ENCODE measurements at regions not wholly inside any gene's neighbourhood (a gene's known extent, or its start where the extent isn't known, plus 50 kb on each side); places are given as distances from the start of the nearest gene placed in this dataset.
"Not testable (repeated sequence)": the region's sequence is repeated elsewhere in the genome, so short reads cannot be mapped to it uniquely, and the experiment has no call there.

DNA sequence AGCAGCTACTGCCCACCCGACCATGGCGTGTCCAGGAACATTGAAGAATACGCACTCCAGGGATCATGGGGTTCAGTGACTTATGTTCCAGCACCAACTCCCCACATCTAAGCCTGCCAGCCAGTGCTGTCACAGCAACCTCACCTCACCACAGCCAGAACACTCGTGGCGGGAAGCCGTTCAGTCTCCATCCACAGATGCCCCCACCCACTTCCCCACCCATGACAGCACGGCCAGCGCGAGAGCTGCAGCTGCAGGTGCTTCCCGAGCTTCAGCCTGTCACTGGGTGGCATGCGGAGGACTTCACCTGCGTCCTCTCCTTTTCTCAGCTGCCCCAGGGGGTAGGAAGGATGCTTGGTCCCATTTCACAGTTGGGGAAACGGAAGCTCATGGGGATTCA lies 50.3 kb downstream of the RBFOX3 start:
- no peak overlapping the region for H3K27ac Mint-ChIP-seq
- H3K9me3 Mint-ChIP-seq: no peaks in the 10 kb centered on the region
- H3K27me3 Mint-ChIP-seq: peaks cover 18% of the 10 kb centered on the region
- no peaks in the 10 kb centered on the region for H3K36me3 Mint-ChIP-seq
- H3K4me1 Mint-ChIP-seq: peaks cover 5% of the 10 kb centered on the region
- no peak overlapping the region for H3K4me3 Mint-ChIP-seq

DNA sequence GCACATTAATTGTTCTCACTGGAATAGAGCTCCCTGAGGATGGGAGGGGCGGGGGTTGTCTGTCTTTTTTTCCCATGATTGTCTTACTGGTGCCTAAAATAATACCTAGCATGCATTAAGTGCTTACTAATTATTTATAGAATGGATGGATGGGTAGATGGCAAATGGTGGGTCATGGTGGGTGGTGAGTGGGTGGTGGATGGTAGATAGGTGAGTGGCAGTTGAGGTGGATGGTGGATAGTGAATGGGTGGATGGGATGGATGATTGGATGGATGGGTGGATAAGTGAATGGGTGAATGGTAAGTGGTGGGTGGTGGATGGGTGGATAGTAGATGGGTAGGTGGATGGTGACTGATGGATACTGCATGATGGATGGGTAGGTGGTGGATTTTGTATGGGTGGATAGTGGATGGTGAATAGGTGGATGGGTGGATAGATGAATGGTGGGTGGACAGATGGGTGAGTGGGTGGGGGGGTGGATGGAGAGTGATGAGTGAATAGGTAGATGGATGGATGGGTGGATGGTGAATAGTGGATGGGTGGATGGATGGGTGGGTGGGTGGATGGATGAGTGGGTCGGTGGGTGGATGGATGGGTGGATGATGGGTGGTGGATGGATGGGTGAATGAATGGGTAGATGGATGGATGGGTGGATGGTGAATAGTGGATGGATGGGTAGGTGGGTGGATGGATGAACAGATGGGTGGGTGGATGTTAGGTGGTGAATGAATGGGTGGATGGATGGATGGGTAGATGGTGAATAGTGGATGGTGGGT lies 51.6 kb downstream of the RBFOX3 start:
- peaks cover 5% of the 10 kb centered on the region for H3K4me1 Mint-ChIP-seq
- H3K27ac Mint-ChIP-seq: peak overlapping the region; percentile 0
- H3K9me3 Mint-ChIP-seq: no peaks in the 10 kb centered on the region
- H3K27me3 Mint-ChIP-seq: peaks cover 18% of the 10 kb centered on the region
- no peak overlapping the region for H3K4me3 Mint-ChIP-seq
- no peaks in the 10 kb centered on the region for H3K36me3 Mint-ChIP-seq

- Mint-ChIP-seq H3K4me1 (peaks cover 5% of the 10 kb centered on the region), H3K4me3 (no peak overlapping the region), H3K36me3 (no peaks in the 10 kb centered on the region), H3K27ac (no peak overlapping the region), H3K9me3 (no peaks in the 10 kb centered on the region), H3K27me3 (peaks cover 16% of the 10 kb centered on the region)
Observed at GRCh38 chr17:79558091-79558900, 52.6 kb downstream of the RBFOX3 start.

DNA sequence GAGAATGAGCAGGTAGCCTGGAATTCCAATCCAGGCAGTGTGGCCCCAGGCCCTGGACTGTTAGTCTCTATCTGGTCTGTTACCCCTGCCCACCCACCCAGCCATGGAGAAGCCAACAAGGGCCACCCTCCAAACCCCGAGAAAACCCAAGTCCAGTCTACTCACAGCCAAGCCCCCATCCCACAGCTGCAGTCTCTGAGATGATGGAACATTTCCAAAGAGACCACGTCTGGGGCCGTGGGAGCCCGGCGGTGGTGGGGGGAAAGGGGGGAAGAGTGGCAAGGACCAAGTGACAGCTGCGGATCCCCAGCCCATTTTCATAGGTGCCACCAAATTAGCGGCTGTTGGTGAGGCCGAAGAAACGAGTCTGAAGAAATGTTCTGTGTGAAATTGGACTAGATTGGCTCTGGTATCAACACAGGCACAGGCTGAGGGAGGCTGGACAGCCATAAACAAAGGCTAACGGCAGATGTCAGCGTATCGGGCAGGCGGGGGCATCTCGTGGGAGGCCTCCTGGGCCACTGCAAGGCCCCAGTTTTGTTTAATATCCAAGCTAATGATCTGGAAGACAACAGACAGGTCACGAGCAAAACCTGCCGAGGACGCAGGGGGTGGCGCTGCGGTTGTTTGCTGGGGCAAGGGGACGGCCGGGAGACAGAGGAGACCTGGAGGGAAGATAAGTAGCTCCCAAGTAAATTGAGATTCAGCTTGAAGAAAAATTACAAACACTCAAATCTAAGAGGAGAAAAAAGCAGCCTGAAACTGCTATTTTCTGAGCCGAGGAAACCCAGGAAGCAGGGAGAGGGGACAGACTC lies 53.4 kb downstream of the RBFOX3 start:
- no peaks in the 10 kb centered on the region for H3K9me3 Mint-ChIP-seq
- H3K27ac Mint-ChIP-seq: no peak overlapping the region
- H3K36me3 Mint-ChIP-seq: no peaks in the 10 kb centered on the region
- peaks cover 16% of the 10 kb centered on the region for H3K27me3 Mint-ChIP-seq
- no peak overlapping the region for H3K4me3 Mint-ChIP-seq
- H3K4me1 Mint-ChIP-seq: peaks cover 5% of the 10 kb centered on the region

DNA sequence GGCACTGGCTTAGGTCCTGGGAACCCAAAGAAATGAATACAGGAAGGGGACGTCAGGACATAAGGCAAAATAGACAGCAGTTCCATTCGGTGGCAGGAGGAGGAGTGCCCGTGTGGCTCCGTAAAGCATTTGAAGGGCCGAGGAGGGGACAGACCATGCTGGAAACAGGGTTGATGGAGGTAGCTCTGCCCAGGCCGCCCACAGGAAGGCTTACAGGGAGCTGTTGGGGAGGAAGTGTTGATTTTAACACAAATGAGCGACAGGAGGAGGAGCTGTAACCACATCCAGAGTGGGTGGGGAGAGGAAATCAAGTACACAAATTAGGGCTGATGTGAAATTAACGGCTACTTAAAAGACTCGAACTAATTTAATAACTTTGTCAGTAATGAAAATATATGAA lies 54.6 kb downstream of the RBFOX3 start:
- Mint-ChIP-seq H3K4me1 (peaks cover 5% of the 10 kb centered on the region), H3K36me3 (no peaks in the 10 kb centered on the region), H3K27ac (no peak overlapping the region), H3K27me3 (peaks cover 16% of the 10 kb centered on the region), H3K9me3 (no peaks in the 10 kb centered on the region), H3K4me3 (no peak overlapping the region)

GRCh38 chr17:79555543-79555942 lies 55.3 kb downstream of the RBFOX3 start:
- Mint-ChIP-seq H3K9me3 (no peaks in the 10 kb centered on the region), H3K36me3 (no peaks in the 10 kb centered on the region), H3K27ac (no peak overlapping the region), H3K27me3 (peaks cover 16% of the 10 kb centered on the region), H3K4me3 (no peak overlapping the region), H3K4me1 (peaks cover 5% of the 10 kb centered on the region)

GRCh38 chr17:79554346-79554745 lies 56.5 kb downstream of the RBFOX3 start:
- H3K27me3 Mint-ChIP-seq: peaks cover 16% of the 10 kb centered on the region
- H3K4me3 Mint-ChIP-seq, H3K27ac Mint-ChIP-seq, H3K9me3 Mint-ChIP-seq, H3K36me3 Mint-ChIP-seq, H3K4me1 Mint-ChIP-seq: not testable (repeated sequence)

DNA sequence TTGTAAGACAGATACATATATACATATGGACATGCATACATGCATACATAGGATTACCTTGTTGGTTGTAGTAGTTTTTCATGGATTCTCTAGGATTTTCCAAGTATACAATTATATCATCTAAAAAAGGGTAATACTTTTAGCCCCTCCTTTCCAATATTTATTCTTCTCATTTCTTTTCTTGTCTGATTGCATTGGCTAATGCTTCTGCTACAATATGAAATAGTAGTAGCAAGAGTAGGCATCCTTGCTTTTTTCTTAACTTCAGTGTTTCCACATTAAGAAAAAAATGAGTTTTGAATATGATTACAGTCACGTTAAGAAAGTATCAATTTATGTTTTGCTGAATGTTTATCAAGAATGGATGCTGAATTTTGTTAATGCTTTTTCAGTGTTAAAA lies 58.0 kb downstream of the RBFOX3 start:
- Mint-ChIP-seq H3K27me3 (peaks cover 7% of the 10 kb centered on the region), H3K4me3 (no peak overlapping the region), H3K4me1 (peaks cover 5% of the 10 kb centered on the region), H3K36me3 (no peaks in the 10 kb centered on the region), H3K9me3 (no peaks in the 10 kb centered on the region), H3K27ac (no peak overlapping the region)

- H3K9me3 Mint-ChIP-seq: no peaks in the 10 kb centered on the region
- no peak overlapping the region for H3K27ac Mint-ChIP-seq
- peaks cover 4% of the 10 kb centered on the region for H3K27me3 Mint-ChIP-seq
- H3K4me3 Mint-ChIP-seq: no peak overlapping the region
- no peaks in the 10 kb centered on the region for H3K36me3 Mint-ChIP-seq
- peaks cover 5% of the 10 kb centered on the region for H3K4me1 Mint-ChIP-seq
Observed at GRCh38 chr17:79552405-79552804, 58.4 kb downstream of the RBFOX3 start.

DNA sequence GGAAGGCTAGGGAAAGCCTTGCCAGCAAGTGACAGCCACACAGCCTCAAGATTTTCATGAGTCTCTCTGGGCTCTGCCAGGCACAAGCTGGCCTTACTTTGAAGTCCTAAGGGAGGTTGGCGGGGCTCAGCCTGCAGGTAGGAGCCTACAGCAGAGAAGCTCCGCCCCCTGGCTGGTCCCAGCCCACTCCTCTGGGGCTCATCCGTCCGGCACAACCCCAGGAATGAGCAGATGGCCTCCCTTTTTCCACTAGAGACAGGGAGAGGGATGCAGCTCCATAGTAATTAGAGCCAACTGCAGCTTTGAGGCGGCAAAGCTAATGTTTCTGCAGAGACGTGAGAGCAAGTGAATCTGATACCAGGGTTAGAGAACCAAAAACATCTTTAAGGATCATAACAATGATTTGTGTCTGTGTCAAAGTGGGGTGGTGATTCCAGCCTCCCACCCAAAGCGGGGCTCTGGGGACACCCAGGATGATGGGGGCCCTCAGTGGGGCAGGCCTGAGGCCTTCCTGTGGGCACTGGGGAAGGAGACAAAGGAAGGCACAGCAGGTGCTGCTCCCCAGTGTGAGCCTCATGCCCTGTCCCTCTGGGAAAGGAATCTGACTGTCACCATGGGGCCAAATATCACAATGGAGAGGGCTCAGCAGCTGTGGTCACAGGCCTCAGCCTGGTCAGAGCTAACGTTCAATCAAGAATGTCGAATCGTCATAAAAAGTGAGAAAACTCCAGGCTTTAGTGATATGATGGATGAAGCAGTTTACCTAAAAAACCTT lies 61.5 kb downstream of the RBFOX3 start:
- no peaks in the 10 kb centered on the region for H3K36me3 Mint-ChIP-seq
- no peaks in the 10 kb centered on the region for H3K27me3 Mint-ChIP-seq
- no peaks in the 10 kb centered on the region for H3K9me3 Mint-ChIP-seq
- H3K4me1 Mint-ChIP-seq: no peaks in the 10 kb centered on the region
- H3K27ac Mint-ChIP-seq: no peak overlapping the region
- no peak overlapping the region for H3K4me3 Mint-ChIP-seq

DNA sequence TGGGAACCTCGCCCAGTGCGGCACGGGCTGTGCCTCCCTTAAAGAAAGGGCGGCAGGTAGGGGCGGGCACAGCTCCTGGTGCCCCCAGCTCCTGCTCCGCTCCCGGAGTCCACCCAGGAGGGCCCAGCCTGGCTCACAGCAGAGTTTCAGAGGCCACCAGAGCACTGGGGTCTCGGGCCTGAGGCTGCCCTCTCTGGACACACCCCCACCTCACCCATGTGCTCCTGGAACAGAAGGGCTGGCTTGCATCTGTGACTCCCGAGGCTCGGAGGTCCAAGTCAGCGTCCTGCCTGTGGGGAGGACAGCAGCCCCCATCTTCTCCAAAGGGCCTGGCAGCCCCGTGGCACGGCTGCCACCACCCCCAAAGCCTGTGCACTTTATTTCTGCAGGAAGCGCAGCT lies 62.7 kb downstream of the RBFOX3 start:
- Mint-ChIP-seq H3K4me3 (no peak overlapping the region), H3K27me3 (no peaks in the 10 kb centered on the region), H3K36me3 (no peaks in the 10 kb centered on the region)

DNA sequence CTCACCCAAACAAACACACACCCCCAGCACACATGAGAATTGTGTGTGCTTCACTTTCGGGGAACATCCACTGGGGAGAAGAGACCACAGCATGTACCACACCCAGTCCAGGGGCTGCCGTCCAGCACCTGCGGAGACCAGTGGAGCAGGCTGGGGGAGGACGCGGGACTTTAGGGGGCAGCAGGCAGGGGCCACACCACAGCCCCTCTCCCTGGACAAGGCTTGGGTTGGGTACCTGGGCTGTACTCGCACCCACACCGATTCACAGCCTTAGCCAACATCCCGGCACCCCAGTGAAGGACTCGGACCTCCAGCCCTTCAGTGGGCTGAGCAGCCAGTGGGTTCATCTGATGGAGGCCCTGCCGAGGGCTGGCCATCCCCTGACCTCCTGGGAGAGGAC lies 63.3 kb downstream of the RBFOX3 start:
- no peaks in the 10 kb centered on the region for H3K9me3 Mint-ChIP-seq
- no peak overlapping the region for H3K4me3 Mint-ChIP-seq
- H3K27ac Mint-ChIP-seq: no peak overlapping the region
- no peaks in the 10 kb centered on the region for H3K4me1 Mint-ChIP-seq
- H3K27me3 Mint-ChIP-seq: no peaks in the 10 kb centered on the region
- no peaks in the 10 kb centered on the region for H3K36me3 Mint-ChIP-seq

More for the DNA sequence above, 62.7 kb downstream of the RBFOX3 start:
- Mint-ChIP-seq H3K9me3 (no peaks in the 10 kb centered on the region), H3K27ac (no peak overlapping the region), H3K4me1 (no peaks in the 10 kb centered on the region)

DNA sequence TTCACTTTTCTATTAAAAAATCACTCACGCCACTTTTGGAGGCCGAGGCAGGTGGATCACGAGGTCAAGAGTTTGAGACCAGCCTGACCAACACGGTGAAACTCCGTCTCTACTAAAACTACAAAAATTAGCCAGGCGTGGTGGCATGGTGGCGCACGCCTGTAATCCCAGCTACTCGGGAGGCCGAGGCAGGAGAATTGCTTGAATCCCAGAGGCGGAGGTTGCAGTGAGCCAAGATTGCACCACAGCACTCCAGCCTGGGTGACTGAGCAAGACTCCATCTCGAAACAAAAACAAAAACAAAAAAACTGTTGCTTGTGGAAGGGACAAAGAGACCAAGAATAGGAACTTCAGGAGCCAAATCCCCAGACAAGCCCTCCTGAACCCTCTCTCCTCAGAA lies 63.7 kb downstream of the RBFOX3 start:
- H3K36me3 Mint-ChIP-seq, H3K9me3 Mint-ChIP-seq, H3K4me1 Mint-ChIP-seq, H3K4me3 Mint-ChIP-seq, H3K27me3 Mint-ChIP-seq, H3K27ac Mint-ChIP-seq: not testable (repeated sequence)

DNA sequence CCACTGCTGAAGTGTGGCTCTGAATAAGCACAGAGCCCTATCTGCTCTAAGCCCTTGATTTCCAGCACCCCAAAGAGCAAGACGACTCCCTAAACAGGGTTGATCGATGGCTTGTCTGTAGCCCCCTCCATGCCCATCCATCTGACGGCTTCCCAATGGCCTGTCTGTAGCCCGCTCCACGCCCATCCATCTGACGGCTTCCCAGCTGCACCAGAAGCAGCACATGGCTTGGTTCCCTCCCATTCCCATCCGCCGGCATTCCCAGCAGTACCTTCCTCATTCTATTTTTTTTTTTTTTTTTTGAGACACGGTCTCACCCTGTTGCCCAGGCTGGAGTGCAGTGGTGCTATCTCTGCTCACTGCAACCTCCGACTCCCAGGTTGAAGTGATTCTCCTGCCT lies 64.5 kb downstream of the RBFOX3 start:
- no peak overlapping the region for H3K27ac Mint-ChIP-seq

More for the DNA sequence above, 64.5 kb downstream of the RBFOX3 start:
- Mint-ChIP-seq H3K4me3 (no peak overlapping the region), H3K27me3 (no peaks in the 10 kb centered on the region), H3K9me3 (no peaks in the 10 kb centered on the region), H3K4me1 (no peaks in the 10 kb centered on the region), H3K36me3 (no peaks in the 10 kb centered on the region)

Data from activated naive CD4-positive, alpha-beta T cell treated with anti-CD3 and anti-CD28 coated beads, Interleukin-2, amount 50 U/mL, for 24 hours (primary cell).